HG02840 (cell line): ENCODE measurements at regions not wholly inside any gene's neighbourhood (a gene's known extent, or its start where the extent isn't known, plus 50 kb on each side); places are given as distances from the start of the nearest gene placed in this dataset.

ENCODE experiments used
- ATAC-seq: cut with Tn5 transposase; IDR thresholded peaks from one replicate; pipeline ENCODE4 v1.9.1; 2021; ENCODE audit warnings: mild to moderate bottlenecking, moderate library complexity, moderate number of reproducible peaks; ENCODE audit not compliant: unreplicated experiment, low FRiP score

GRCh38 chr11:128055576-128056217 lies 531.7 kb downstream of the ETS1 start:
- ATAC-seq: no peak

DNA sequence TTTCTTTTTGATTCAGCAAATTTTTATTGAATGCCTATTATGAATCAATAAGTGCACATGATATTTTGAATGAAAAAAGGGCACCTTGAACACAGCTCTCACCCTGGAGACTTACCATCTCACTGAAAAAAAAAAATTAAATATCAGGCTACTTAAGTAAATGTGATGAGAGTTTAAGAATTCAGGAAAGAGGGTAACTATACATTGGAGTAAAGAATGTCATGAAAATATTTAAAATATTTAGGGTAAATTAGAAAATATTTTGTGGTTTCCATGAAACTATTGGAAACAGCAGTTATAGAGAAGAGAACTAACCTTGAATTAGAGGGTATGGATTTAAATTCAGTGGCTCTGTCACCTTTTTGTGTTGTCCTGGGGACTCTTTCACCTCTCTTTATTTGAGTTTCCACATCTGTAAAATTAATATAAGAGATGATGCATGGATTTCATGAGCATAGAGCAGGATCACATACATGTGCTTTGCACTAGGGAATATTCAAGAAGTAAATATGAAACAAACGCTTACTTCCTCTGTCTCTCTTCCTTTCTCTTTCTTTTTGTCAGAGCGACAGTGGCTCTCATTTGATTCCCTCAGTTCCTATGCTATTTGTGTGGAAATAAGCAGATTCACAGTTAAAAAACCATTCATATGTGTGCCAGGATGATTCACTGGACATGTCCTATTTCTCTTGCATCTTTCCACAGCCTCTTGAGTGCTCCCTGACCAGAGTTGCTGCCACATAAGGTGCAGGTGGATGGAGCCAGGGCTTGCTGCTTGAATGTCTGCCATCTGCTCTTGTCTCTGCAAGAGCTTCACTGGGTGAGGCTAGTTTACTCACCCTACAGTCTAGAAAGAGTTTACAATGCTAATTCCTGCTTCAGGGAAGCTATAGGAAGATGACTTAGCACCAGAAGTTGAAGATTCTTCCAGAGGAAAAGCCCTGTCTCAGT lies 533.1 kb downstream of the ETS1 start:
- ATAC-seq: peak; percentile 64

DNA sequence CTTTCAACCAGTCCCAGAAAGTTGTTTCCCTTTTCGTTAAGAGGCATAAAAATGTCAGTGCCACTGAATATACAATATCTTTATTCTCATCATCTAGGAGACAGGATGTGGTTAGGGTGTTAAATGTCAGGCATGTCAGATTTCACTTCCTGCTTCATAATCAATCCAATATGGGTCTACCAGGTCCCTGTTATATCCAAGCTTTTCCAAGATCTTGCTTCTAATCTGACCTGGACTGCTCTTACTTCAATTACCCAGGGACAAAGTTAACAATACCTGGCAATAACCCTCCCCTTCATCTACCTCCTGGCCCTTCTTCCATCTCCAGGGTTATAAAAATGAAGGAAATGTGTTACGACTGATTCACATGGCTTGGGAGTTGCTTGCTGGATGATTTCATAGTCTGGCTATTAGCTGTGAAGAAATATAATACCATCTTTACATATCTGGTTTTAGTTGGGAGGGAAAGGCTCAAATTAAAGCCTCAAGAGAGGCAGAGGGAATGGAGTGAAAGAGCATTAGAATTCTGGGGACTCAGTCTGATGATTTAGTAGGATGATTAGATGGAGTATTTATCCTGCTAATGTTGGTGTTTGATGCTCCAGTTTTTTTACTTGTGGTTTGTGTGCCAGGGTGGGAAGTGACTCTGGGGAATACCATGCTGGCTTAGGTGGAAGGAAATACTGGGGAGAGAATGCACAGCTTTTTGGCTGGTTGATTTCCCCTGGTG lies 534.3 kb downstream of the ETS1 start:
- no peak for ATAC-seq

- no peak for ATAC-seq
Observed at GRCh38 chr11:128048121-128048520, 539.2 kb downstream of the ETS1 start.

- no peak for ATAC-seq
Observed at GRCh38 chr11:128047026-128047425, 540.3 kb downstream of the ETS1 start.

GRCh38 chr11:128046213-128046612 lies 541.1 kb downstream of the ETS1 start:
- ATAC-seq: no peak

DNA sequence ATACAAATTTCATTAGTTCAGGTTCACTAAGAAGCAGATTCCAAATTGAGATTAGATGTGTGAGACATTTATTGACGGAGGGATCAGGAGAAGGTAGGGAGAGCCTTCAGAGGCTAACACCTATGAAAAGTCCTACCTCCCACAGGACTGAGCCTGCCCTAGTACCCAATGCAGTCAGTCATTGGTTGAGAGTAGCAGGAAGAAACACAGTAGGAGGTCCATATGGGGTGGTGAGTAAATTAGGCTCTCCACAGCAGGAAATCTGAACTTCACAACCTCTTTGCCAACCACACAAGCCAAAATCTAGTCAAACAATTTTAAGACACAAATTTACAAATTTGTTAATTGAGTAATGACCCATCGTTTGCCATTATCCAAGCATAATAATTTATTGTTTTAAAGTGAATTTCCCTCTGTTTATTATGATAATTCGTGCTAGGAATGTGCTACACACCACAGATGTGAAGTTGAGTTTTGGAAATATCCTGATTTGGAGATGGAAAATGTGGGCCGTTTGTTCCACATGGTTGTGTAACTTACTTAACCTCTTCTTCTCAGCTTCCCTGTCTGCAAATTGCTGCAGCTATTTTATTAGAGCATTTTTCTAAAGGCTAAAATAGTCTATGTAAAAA lies 542.1 kb downstream of the ETS1 start:
- no peak for ATAC-seq

DNA sequence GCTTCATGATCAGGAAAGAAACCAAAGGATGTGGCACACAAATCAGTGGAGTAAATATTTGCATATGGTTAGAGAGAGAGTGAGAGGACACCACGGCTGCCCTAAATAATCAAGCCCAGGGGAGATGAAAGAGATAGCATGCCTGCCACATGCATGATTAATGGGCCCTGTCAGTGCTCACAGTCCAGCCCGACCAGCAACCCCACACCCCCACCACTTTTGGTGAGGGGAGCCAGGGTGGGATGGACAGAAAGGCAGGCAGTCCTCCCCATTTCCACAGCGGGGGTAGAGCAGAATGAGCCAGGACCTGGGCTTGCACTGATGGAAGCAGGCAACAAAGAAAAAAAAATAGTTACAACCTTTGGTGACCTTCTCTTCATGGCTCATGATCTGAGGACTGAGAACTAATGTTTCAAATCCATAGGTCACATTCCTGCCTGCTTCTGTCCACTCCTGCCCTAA lies 545.0 kb downstream of the ETS1 start:
- ATAC-seq: no peak

DNA sequence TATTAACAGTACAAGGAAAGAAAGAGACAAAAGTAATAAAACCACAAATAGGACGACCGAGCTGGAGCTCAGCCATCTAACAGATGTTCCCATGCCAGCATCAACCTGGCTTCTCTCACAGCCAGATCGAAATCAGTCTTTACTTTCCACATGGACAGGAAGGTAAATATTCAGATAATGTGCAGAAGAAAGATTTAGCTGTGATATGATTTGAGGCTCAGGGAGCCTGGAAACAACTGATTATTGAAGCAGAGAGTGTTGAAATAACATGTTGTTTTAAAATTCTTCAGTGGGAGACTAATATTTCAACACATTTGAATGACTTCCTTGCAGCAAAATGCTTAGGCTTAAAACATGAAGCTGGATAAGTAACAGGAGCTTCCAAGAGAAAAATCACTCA lies 546.8 kb downstream of the ETS1 start:
- ATAC-seq: no peak

DNA sequence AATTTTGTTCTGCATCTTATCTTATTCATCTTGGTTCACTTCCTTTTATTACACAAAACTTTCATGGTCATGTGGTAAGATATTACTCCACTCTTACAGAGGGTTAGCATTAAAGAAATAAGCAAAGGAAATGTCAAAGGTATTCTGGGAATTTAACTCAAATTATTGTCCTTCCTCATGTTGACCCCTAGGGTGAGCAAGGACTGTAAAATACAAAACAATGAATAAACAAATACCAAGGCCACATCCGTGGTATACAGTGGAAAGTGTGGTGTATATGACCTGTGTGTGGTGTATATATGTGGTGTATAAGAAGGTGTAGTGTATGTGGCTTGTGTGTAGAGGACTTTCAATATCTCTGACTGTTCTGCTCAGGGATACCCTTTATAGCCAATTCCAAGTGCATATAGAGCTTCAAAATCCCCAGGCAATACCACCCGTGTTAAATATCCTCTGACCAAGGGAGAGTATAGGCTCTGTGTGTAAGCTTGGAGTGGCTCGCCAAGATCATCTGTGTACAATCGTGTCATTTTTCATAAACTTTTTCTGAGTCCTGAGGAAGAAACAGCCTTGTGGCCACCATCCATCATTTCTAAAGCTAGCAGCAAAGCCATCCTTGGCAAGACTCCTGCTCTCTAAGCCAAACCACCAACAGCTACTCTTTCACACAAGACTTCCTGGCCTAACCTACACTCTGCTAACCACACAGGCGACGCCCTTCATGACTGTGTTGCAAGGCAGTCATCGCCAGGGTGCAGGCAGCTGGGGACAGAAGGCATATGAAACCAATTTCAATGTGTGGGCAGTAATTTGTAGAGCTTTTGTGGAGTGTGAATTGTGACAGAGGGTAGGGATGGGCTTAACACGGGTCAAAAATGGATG lies 548.0 kb downstream of the ETS1 start:
- peak; percentile 71 for ATAC-seq

- ATAC-seq: no peak
Observed at GRCh38 chr11:128036556-128037093, 550.7 kb downstream of the ETS1 start.

DNA sequence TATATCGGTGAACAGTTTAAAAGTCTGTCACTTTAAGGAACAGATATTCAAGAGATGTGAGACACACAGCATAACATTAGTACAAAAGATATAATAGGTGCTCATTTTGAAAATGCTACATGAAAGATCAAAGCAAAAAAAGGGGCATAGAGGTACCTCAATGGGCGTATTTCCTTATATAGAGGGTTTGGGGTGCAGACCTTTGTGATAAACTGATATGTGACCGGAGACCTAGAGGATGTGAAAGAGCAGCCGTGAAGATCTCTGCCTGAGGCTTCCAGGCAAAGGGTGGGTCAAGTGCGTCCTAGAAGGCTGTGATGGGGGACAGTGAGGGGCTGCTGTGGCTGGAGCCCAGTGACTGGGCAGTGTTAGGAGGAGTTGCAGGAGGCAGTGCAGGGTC lies 551.4 kb downstream of the ETS1 start:
- ATAC-seq: no peak

DNA sequence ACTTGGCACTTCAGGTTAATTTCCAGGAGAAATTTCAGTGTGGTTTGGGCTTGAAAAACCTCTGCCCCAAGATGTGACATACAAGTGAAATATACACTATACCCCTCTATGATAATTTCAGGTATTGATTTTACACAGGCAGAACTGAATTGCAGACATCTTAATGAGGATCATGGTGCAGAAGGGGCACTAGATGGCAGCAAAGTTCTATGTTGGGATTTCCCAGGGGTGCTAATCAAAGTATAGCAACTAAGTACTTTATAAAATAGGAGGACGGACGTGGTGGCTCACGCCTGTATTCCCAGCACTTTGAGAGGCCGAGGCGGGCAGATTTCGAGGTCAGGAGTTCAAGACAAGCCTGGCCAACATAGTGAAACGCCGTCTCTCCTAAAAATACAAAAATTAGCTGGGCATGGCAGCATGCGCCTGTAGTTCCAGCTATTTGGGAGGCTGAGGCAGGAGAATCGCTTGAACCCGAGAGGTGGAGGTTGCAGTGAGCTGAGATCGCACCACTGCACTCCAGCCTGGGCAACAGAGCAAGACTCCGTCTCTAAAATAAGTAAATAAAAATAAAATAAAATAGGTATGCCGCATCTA lies 555.7 kb downstream of the ETS1 start:
- ATAC-seq: peak; percentile 77

DNA sequence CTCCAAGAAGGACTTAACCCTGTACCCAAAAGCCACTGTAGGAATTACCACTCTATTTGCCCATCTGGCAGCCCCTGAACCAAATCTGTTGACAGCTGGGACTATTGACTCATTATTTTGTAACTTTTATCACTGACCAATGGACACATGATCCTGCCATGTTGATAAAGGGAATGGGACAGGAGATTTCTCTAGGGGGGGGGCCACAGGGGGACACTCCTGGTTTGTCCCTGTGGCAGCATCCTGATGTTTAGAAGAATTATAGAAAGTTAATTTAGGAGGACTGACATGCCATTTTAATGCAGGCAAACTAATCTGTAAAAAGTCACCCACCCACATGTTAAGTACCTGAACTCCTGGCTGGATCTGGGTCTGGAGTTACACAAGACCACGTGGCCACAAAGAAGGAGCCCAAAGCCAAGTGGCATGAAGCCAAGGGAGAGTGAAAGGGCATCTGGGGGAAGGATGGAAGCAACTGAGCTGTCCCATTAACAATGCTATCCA lies 558.1 kb downstream of the ETS1 start:
- ATAC-seq: no peak

- ATAC-seq: no peak
Observed at GRCh38 chr11:128026596-128026995, 560.8 kb downstream of the ETS1 start.

DNA sequence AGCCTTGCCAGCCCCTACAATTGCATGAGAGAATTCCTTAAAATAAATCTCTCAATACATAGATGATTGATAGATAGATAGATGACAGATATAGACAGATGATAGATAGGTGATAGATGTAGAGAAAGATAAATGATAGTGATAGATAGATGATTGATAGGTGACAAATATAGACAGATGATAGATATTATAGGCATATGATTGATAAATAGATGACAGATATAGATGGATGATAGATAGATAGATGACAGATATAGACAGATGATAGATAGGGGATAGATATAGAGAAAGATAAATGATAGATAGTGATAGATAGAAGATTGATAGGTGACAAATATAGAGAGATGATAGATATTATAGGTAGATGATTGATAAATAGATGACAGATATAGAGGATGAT lies 564.6 kb downstream of the ETS1 start:
- ATAC-seq: no peak

- no peak for ATAC-seq
Observed at GRCh38 chr11:128022007-128022368, 565.4 kb downstream of the ETS1 start.

DNA sequence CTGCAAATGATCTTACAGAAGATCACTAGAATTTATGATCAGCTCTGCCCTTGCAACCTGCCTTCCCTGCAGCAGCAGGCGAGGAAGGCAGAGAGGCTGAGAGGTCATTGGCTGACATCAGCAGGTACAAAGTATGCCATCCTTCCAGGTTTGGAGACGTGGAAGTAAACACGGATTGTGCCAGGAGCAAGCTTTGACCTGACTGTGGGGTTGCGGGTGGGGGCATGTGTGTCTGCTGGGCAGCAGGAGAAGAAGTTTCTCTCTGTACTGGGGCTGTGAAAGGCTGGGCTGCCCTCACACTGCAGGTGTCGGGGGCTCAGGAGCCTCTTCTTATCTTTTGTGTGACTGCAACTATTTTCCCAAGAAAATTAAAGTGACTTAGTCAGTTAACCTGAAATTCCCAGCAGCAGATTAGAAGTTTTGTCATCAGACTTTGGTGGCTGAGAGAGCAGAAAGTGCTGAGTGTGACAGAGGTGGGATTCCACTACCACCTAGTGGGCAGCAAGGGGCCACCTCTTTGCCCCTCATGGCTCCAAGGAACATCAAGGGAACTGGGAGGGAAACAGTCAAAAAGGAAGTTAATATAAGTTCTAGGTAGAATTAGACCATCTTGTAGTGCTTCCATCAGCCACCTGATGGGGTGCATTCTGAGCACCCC lies 565.9 kb downstream of the ETS1 start:
- ATAC-seq: no peak
